PC-9 (cell line): ENCODE measurements at regions not wholly inside any gene's neighbourhood (a gene's known extent, or its start where the extent isn't known, plus 50 kb on each side); places are given as distances from the start of the nearest gene placed in this dataset.

Experiments
- BruUV-seq: library from RNA; stranded (reverse); fragments of 400-500 nt; replicated peaks from 2 replicates; lab custom pipeline; 2021; lab: Mats Ljungman, UMichigan
- CTCF ChIA-PET: fragments of 300-600 bp; sonication (Branson Sonifier 250); formaldehyde crosslinking; loops from one replicate; lab custom pipeline; 2022; ENCODE audit warnings: antibody characterized with exemption; lab: Charles Lee
- POLR2A ChIA-PET: fragments of 300-600 bp; sonication (Branson Sonifier 250); formaldehyde crosslinking; loops from one replicate; lab custom pipeline; 2022; ENCODE audit warnings: antibody characterized with exemption; ENCODE audit not compliant: unreplicated experiment; lab: Charles Lee
- DNase-seq, 2 experiments: peaks; one replicate each; pipeline versions ENCODE4 v3.0.0 to v3.0.0-alpha.2; 2015 to 2022; ENCODE audit warnings: mixed read lengths in 1 of 2
- H2AFZ ChIP-seq: fragments of 200-600 bp; sonication (generic); 2 replicates; pipeline ENCODE4 v1.8.1; 2017; ENCODE audit warnings: antibody characterized with exemption
- H3F3A ChIP-seq: fragments of 200-600 bp; sonication (generic); 2 replicates; pipeline ENCODE4 v1.8.1; 2017; ENCODE audit warnings: antibody characterized with exemption, mild to moderate bottlenecking, low read depth; ENCODE audit not compliant: insufficient read depth
- H3K27ac ChIP-seq: fragments of 200-600 bp; sonication (generic); 2 replicates; pipeline ENCODE4 v1.6.1; 2016; ENCODE audit warnings: mixed run types
- H3K27me3 ChIP-seq: fragments of 200-600 bp; sonication (generic); 2 replicates; pipeline ENCODE4 v1.6.1; 2016; ENCODE audit warnings: low read depth, mixed run types; ENCODE audit not compliant: insufficient read depth
- H3K36me3 ChIP-seq: fragments of 200-600 bp; sonication (generic); 2 replicates; pipeline ENCODE4 v1.6.1; 2016; ENCODE audit warnings: low read depth, mixed run types
- H3K4me1 ChIP-seq: fragments of 200-600 bp; sonication (generic); replicated peaks from 2 replicates; pipeline ENCODE4 v1.6.1; 2016; ENCODE audit warnings: mixed run types; ENCODE audit not compliant: insufficient read depth
- H3K4me2 ChIP-seq: fragments of 200-600 bp; sonication (generic); 2 replicates; pipeline ENCODE4 v1.6.1; 2017; ENCODE audit warnings: mixed run types
- H3K4me3 ChIP-seq: fragments of 200-600 bp; sonication (generic); 2 replicates; pipeline ENCODE4 v1.6.1; 2016; ENCODE audit warnings: mixed run types
- H3K79me2 ChIP-seq: fragments of 200-600 bp; sonication (generic); 2 replicates; pipeline ENCODE4 v1.6.1; 2017; ENCODE audit warnings: low read depth, mixed run types
- H3K9me2 ChIP-seq: fragments of 200-600 bp; sonication (generic); 2 replicates; pipeline ENCODE4 v1.8.1; 2017; ENCODE audit warnings: mild to moderate bottlenecking; ENCODE audit not compliant: insufficient read depth
- H3K9me3 ChIP-seq: fragments of 200-600 bp; sonication (generic); 2 replicates; pipeline ENCODE4 v1.8.1; 2016; ENCODE audit warnings: low read depth; ENCODE audit not compliant: insufficient read depth
- H4K20me1 ChIP-seq: fragments of 200-600 bp; sonication (generic); 2 replicates; pipeline ENCODE4 v1.8.1; 2017; ENCODE audit not compliant: insufficient read depth
- EZH2 ChIP-seq: fragments of 200-600 bp; sonication (generic); IDR thresholded peaks from 2 replicates; pipeline ENCODE4 v1.8.0; 2017; ENCODE audit warnings: antibody characterized with exemption, low read depth
- intact Hi-C: fragments of 100-400 bp; cut with micrococcal nuclease; formaldehyde crosslinking; loops from one replicate; pipeline ENCODE4 v1.10.0; 2022; ENCODE audit not compliant: unreplicated experiment
- TF ChIP-seq, protein P1 (sequence below): fragments of 200-600 bp; sonication (generic); conservative IDR thresholded peaks from 2 replicates; pipeline ENCODE4 v1.6.1; 2017; ENCODE audit warnings: mixed run types, antibody characterized with exemption, mild to moderate bottlenecking, moderate library complexity

- no peak overlapping the region for H3K4me3 ChIP-seq
- no TSS peak for BruUV-seq
- H3K4me2 ChIP-seq: no peak overlapping the region
- H2AFZ ChIP-seq: no peak overlapping the region
- CTCF ChIA-PET: no interaction called here
- no peaks in the 10 kb centered on the region for H4K20me1 ChIP-seq
- no peak overlapping the region for H3K27ac ChIP-seq
- TF ChIP-seq, protein P1, sequence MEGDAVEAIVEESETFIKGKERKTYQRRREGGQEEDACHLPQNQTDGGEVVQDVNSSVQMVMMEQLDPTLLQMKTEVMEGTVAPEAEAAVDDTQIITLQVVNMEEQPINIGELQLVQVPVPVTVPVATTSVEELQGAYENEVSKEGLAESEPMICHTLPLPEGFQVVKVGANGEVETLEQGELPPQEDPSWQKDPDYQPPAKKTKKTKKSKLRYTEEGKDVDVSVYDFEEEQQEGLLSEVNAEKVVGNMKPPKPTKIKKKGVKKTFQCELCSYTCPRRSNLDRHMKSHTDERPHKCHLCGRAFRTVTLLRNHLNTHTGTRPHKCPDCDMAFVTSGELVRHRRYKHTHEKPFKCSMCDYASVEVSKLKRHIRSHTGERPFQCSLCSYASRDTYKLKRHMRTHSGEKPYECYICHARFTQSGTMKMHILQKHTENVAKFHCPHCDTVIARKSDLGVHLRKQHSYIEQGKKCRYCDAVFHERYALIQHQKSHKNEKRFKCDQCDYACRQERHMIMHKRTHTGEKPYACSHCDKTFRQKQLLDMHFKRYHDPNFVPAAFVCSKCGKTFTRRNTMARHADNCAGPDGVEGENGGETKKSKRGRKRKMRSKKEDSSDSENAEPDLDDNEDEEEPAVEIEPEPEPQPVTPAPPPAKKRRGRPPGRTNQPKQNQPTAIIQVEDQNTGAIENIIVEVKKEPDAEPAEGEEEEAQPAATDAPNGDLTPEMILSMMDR: no peak
- no peak for TF ChIP-seq EZH2
- H3K9me3 ChIP-seq: peaks cover 3% of the 10 kb centered on the region; the same call in 1 of the 2 replicates
- POLR2A ChIA-PET: no interaction called here
- peaks cover 14% of the 10 kb centered on the region for H3K4me1 ChIP-seq
- no peak for DNase-seq
- intact Hi-C loops: no loop called here
- no peaks in the 10 kb centered on the region for H3K9me2 ChIP-seq
- no peaks in the 10 kb centered on the region for H3K27me3 ChIP-seq
- peaks cover 3% of the 10 kb centered on the region; the same call in 1 of the 2 replicates for H3F3A ChIP-seq
- H3K36me3 ChIP-seq: no peaks in the 10 kb centered on the region
- no peaks in the 10 kb centered on the region for H3K79me2 ChIP-seq
Measured at GRCh38 chr2:215883799-215884198, 129.6 kb downstream of the MREG start.

- Histone ChIP-seq H3K27ac (no peak overlapping the region), H3F3A (peaks cover 11% of the 10 kb centered on the region; the same call in 1 of the 2 replicates), H3K27me3 (no peaks in the 10 kb centered on the region), H3K9me3 (peaks cover 3% of the 10 kb centered on the region; the same call in 1 of the 2 replicates), H3K4me2 (no peak overlapping the region), H3K4me3 (no peak overlapping the region), H2AFZ (no peak overlapping the region), H4K20me1 (no peaks in the 10 kb centered on the region), H3K9me2 (no peaks in the 10 kb centered on the region), H3K79me2 (no peaks in the 10 kb centered on the region), H3K4me1 (peaks cover 24% of the 10 kb centered on the region), H3K36me3 (no peaks in the 10 kb centered on the region)
- intact Hi-C loops: no loop called here
- ChIA-PET CTCF (no interaction called here), POLR2A (no interaction called here)
- TF ChIP-seq, protein P1: no peak
- no peak for TF ChIP-seq EZH2
- peak in 1 of 2 experiments; percentile 71 for DNase-seq
- BruUV-seq: no TSS peak
Measured at GRCh38 chr2:215882689-215883088, 130.7 kb downstream of the MREG start.

DNA sequence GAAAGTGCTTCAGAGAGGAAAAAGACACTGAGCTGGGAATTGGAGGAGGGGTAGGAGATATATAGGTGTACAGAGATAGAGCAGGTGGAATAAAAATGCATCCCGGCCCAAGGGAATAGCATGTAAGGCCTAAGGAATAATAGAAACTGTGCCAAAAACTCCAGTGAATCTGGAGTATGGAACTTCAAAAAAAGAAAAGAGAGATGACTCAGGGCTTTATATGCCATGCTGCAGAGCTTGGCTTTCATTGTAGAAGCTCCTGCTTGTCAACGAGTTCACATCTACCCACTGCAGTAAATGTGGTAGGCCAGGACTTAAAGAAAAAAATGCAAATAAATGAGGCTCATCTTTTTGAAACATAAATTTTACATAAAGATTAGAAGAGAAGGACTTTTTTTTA is 131.8 kb downstream of the MREG start:
- no peak for TF ChIP-seq EZH2
- TF ChIP-seq, protein P1: no peak
- H3F3A ChIP-seq: peaks cover 11% of the 10 kb centered on the region; the same call in 1 of the 2 replicates
- no peaks in the 10 kb centered on the region for H4K20me1 ChIP-seq
- CTCF ChIA-PET: interaction anchor here (0.6 to 0.7 kb wide), 2 partner anchors 121 to 228 kb away, joined by 3 read pairs; no protein-coding TSS in a partner anchor
- intact Hi-C loops: no loop called here
- H3K9me3 ChIP-seq: peaks cover 12% of the 10 kb centered on the region; the same call in 1 of the 2 replicates
- H3K4me2 ChIP-seq: no peak overlapping the region
- H3K36me3 ChIP-seq: no peaks in the 10 kb centered on the region
- POLR2A ChIA-PET: interaction anchor here (0.7 kb wide), 1 partner anchor 20 kb away, joined by 3 read pairs; no protein-coding TSS in a partner anchor
- no peak overlapping the region for H3K27ac ChIP-seq
- no peak overlapping the region for H2AFZ ChIP-seq
- no peak for DNase-seq
- no peaks in the 10 kb centered on the region for H3K79me2 ChIP-seq
- no peaks in the 10 kb centered on the region for H3K9me2 ChIP-seq
- H3K4me1 ChIP-seq: peaks cover 24% of the 10 kb centered on the region
- no peaks in the 10 kb centered on the region for H3K27me3 ChIP-seq
- no peak overlapping the region for H3K4me3 ChIP-seq
- no TSS peak for BruUV-seq
